GM18502 (cell line): ENCODE measurements at regions not wholly inside any gene's neighbourhood (a gene's known extent, or its start where the extent isn't known, plus 50 kb on each side); places are given as distances from the start of the nearest gene placed in this dataset.

Experiments used
- ATAC-seq: cut with Tn5 transposase; IDR thresholded peaks from one replicate; pipeline ENCODE4 v1.9.1; 2021; ENCODE audit warnings: mild to moderate bottlenecking; ENCODE audit not compliant: unreplicated experiment, poor library complexity

- ATAC-seq, result no peak
These were observed 129.8 kb upstream of the ALKAL2 start for GRCh38 chr2:417662-418061.

GRCh38 chr2:417006-417405, 129.1 kb upstream of the ALKAL2 start:
- no peak for ATAC-seq

- ATAC-seq, result no peak
These were observed 128.2 kb upstream of the ALKAL2 start for GRCh38 chr2:415986-416610.

- ATAC-seq, result no peak
These were observed 121.6 kb upstream of the ALKAL2 start for GRCh38 chr2:409523-409922.

GRCh38 chr2:407630-408029, 119.7 kb upstream of the ALKAL2 start:
- no peak for ATAC-seq

GRCh38 chr2:406876-407275, 119.0 kb upstream of the ALKAL2 start:
- no peak for ATAC-seq

GRCh38 chr2:406231-406630, 118.3 kb upstream of the ALKAL2 start:
- no peak for ATAC-seq

- ATAC-seq, result no peak
These were observed 116.7 kb upstream of the ALKAL2 start for GRCh38 chr2:404581-404980.

GRCh38 chr2:403682-404081, 115.8 kb upstream of the ALKAL2 start:
- ATAC-seq, result no peak

GRCh38 chr2:402721-403120, 114.8 kb upstream of the ALKAL2 start:
- ATAC-seq, result no peak

- ATAC-seq, result no peak
These were observed 114.3 kb upstream of the ALKAL2 start for GRCh38 chr2:402206-402605.

- no peak for ATAC-seq
These were observed 113.3 kb upstream of the ALKAL2 start for GRCh38 chr2:401019-401679.

GRCh38 chr2:397926-398325, 110.0 kb upstream of the ALKAL2 start:
- ATAC-seq, result no peak

GRCh38 chr2:397521-397920, 109.6 kb upstream of the ALKAL2 start:
- ATAC-seq, result no peak

GRCh38 chr2:396903-397302, 109.0 kb upstream of the ALKAL2 start:
- ATAC-seq, result no peak

- ATAC-seq, result no peak
These were observed 108.0 kb upstream of the ALKAL2 start for GRCh38 chr2:395886-396285.

- no peak for ATAC-seq
These were observed 106.1 kb upstream of the ALKAL2 start for GRCh38 chr2:393711-394696.

GRCh38 chr2:392926-393280, 105.0 kb upstream of the ALKAL2 start:
- no peak for ATAC-seq

GRCh38 chr2:392181-392925, 104.5 kb upstream of the ALKAL2 start:
- no peak for ATAC-seq

GRCh38 chr2:391696-392095, 103.8 kb upstream of the ALKAL2 start:
- no peak for ATAC-seq

- no peak for ATAC-seq
These were observed 103.1 kb upstream of the ALKAL2 start for GRCh38 chr2:390959-391358.
